GM13976 (cell line): ENCODE measurements at regions not wholly inside any gene's neighbourhood (a gene's known extent, or its start where the extent isn't known, plus 50 kb on each side); places are given as distances from the start of the nearest gene placed in this dataset.

Experiments
- DNase-seq: peaks from one replicate; pipeline ENCODE4 v3.0.0; 2012; ENCODE audit warnings: low spot score
- CTCF ChIP-seq: IDR thresholded peaks from 2 replicates; pipeline ENCODE4 v1.5.1; 2012; ENCODE audit warnings: borderline replicate concordance, mild to moderate bottlenecking; ENCODE audit not compliant: insufficient read depth; ENCODE audit errors: extremely low read depth, missing control alignments, control extremely low read depth
- in situ Hi-C: fragments of 300-500 bp; cut with MboI; formaldehyde crosslinking; loops from one replicate; pipeline ENCODE4 v1.12.0; 2022; ENCODE audit warnings: low sequenced_read_pairs, mixed read lengths, inconsistent platforms; ENCODE audit not compliant: unreplicated experiment

DNA sequence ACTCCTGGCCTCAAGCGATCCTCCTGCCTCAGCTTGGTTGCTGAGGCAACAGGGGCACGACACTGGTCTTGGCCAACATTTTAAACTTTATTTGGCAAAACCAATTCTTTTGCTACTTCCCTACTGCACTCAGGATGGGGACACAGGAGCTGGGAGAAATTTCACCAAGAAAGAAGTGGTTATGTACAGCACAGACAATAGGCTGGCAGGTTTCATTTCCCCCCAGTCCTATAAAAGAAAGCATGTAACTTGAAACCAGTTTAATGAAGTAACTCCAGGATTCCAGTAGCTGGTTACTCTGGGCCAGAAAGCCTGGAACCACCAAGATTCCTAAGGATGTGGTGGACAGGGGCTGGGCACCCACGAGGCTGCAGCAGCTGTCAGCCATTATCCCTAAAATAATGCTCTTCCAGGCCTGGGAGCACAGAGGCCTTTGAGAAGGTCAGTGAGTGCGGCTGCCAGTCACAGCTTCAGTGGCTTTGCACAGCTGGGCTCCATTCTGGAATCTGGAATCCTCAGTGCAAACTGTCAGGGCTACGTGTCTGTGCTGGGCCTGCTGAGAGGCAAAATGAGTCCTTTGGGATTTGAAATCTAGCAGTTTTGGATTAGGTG lies 142.3 kb upstream of the ITGA6 start:
- DNase-seq: no peak
- in situ Hi-C loops: no loop called here
- TF ChIP-seq CTCF: no peak

DNA sequence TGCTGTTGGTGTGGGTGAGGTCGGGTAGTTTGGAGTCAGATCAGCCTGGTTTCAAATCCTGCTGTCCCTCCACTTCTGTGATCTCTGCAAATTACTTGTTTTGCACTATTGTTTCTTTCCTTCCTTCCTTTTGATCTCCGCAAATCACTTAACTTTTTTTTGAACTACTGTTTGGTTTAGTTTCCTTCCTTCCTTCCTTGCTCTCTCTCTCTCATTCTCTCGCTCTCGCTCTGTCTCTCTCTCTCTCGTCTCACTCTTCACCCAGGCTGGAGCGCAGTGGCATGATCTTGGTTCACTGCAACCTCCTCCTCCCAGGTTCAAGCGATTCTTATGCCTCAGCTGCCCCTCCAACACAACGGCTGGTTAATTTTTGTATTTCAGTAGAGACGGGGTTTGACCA lies 141.6 kb upstream of the ITGA6 start:
- no peak for DNase-seq
- in situ Hi-C loops: no loop called here
- TF ChIP-seq CTCF: no peak

DNA sequence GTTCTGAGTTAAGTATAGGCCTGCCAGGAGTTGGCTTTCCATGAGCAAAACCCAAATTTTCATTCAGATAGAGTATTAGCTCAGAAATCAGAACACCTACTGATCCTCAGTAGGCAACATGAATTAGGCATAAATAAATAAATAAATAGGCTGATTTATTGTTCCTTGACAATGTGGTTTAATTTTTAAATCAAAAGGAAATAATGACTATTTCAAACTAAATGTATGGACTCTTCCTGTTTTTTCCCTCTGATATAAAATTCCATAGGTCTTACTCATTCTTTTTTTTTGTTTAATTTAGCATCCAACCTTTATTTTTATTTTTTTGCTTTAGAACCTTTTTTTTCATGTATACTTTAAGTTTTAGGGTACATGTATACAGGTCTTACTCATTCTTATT lies 140.2 kb upstream of the ITGA6 start:
- in situ Hi-C loops: no loop called here
- TF ChIP-seq CTCF: no peak
- no peak for DNase-seq

GRCh38 chr2:172287605-172288315 lies 139.6 kb upstream of the ITGA6 start:
- no peak for TF ChIP-seq CTCF
- DNase-seq: no peak
- in situ Hi-C loops: no loop called here

- in situ Hi-C loops: no loop called here
- TF ChIP-seq CTCF: no peak
Observed at GRCh38 chr2:172288603-172289002, 138.8 kb upstream of the ITGA6 start.

DNA sequence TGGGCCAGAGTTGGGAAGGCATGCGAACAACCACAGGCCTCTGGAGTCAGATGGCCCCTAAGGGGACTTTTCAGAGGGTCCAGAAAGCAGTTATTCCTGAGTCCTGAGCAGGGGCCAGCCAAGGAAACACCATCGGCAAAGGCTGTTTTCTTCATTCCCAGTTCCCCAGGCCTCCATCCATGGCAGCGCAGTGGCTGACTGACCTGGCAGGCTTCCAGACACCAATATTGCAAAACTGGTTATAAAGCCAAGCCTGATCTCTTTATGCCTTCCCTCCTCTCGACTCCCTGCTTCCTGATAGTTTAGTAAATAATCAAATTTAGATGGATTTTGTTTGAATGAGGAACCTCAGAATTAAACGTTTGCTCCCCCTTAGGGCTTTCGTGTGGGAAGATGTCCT lies 133.4 kb upstream of the ITGA6 start:
- no peak for DNase-seq
- in situ Hi-C loops: no loop called here
- no peak for TF ChIP-seq CTCF

More at GRCh38 chr2:172288603-172289002, 138.8 kb upstream of the ITGA6 start:
- DNase-seq: no peak
